Stimulated activated memory B cell treated with anti-CD40 and anti-IgM and Interleukin-4, amounts not matched to agents 10 μg/mL and 1 μg/mL and 100 μg/mL, for 72 hours (primary cell): ENCODE measurements at regions not wholly inside any gene's neighbourhood (a gene's known extent, or its start where the extent isn't known, plus 50 kb on each side); places are given as distances from the start of the nearest gene placed in this dataset.
"Not testable (repeated sequence)": the region's sequence is repeated elsewhere in the genome, so short reads cannot be mapped to it uniquely, and the experiment has no call there.

ENCODE experiments used
- ATAC-seq: fragments of 150-1000 bp; cut with Tn5 transposase; 2 replicates; pipeline ENCODE4 v1.10.0; 2021
- H3K27ac Mint-ChIP-seq: one replicate; pipeline ENCODE4 v1.8.0; 2022; ENCODE audit warnings: mild to moderate bottlenecking, mixed read lengths
- H3K27me3 Mint-ChIP-seq: one replicate; pipeline ENCODE4 v1.8.0; 2022; ENCODE audit warnings: mixed read lengths
- H3K36me3 Mint-ChIP-seq: one replicate; pipeline ENCODE4 v1.8.0; 2022; ENCODE audit warnings: mixed read lengths
- H3K4me1 Mint-ChIP-seq: one replicate; pipeline ENCODE4 v1.8.0; 2022; ENCODE audit warnings: mixed read lengths
- H3K4me3 Mint-ChIP-seq: one replicate; pipeline ENCODE4 v1.8.0; 2022; ENCODE audit warnings: mild to moderate bottlenecking, moderate library complexity, mixed read lengths
- H3K9me3 Mint-ChIP-seq: one replicate; pipeline ENCODE4 v1.8.0; 2022; ENCODE audit warnings: mixed read lengths

GRCh38 chr10:117830787-117831212, 215.9 kb downstream of the RAB11FIP2 start:
- H3K36me3 Mint-ChIP-seq: no peaks in the 10 kb centered on the region
- H3K4me3 Mint-ChIP-seq: peak overlapping the region; percentile 54
- H3K27me3 Mint-ChIP-seq: no peaks in the 10 kb centered on the region
- no peak for ATAC-seq
- H3K9me3 Mint-ChIP-seq: no peaks in the 10 kb centered on the region
- H3K4me1 Mint-ChIP-seq: peaks cover 9% of the 10 kb centered on the region
- H3K27ac Mint-ChIP-seq: no peak overlapping the region

DNA sequence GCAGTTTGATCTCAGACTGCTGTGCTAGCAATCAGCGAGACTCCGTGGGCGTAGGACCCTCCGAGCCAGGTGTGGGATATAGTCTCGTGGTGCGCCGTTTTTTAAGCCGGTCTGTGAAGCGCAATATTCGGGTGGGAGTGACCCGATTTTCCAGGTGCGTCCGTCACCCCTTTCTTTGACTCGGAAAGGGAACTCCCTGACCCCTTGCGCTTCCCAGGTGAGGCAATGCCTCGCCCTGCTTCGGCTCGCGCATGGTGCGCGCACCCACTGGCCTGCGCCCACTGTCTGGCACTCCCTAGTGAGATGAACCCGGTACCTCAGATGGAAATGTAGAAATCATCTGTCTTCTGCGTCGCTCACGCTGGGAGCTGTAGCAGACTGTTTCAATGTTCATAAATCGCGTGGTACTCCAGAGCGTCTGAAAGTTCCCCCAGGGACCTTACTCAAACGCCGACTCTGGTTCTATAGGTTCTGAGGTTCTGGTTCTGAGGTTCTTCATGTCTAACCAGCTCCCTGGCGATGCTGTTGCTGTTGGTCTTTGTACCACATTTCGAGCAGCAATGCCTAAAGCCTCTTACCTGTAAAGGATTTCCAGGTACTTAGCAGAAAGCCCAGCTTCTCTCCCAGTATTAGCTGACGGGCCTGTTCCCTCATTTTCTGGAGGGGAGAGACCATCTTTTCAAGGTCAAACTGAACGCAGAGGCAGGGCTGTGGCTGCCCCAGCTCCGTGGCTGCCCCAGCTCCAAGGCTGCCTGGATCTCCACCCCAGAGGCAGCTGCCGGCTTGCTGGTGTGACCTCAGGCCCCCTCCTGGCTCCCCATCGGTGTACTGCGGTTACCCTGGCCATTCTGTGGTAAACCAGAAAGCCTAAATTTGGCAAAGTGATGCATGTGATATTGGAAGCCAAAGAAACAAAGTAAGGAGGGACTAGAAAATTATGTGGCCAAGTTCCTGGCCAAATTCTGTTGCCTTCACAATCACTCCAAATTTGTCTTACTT, 207.9 kb downstream of the RAB11FIP2 start:
- not testable (repeated sequence) for H3K4me3 Mint-ChIP-seq, H3K4me1 Mint-ChIP-seq

GRCh38 chr10:117856426-117856825, 190.3 kb downstream of the RAB11FIP2 start:
- not testable (repeated sequence) for H3K36me3 Mint-ChIP-seq, H3K4me3 Mint-ChIP-seq, H3K4me1 Mint-ChIP-seq, H3K27me3 Mint-ChIP-seq, H3K27ac Mint-ChIP-seq, ATAC-seq, H3K9me3 Mint-ChIP-seq

More for the DNA sequence above, 207.9 kb downstream of the RAB11FIP2 start:
- H3K36me3 Mint-ChIP-seq, H3K9me3 Mint-ChIP-seq, H3K27ac Mint-ChIP-seq, ATAC-seq: not testable (repeated sequence)
- peaks cover 14% of the 10 kb centered on the region for H3K27me3 Mint-ChIP-seq

DNA sequence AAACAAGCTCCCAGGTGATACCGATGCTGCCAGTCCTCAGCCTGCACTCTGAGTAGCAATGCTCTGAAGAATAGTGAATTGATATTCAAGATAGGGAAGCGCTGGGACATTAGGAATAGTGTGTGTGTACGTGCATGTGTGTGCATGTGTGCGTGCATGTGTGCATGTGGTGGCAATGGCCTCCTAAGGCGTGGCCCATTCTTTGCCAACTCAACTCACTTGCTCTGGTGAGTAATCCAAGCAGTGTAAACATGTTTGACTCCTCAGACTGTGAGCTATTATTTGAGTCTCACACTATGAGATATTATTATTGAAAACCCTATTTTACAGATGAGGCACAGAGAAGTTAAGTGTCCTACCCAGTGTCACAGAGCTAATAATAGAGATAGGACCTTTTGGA, 186.6 kb downstream of the RAB11FIP2 start:
- no peaks in the 10 kb centered on the region for H3K36me3 Mint-ChIP-seq
- no peaks in the 10 kb centered on the region for H3K4me1 Mint-ChIP-seq
- H3K27ac Mint-ChIP-seq: no peak overlapping the region
- no peaks in the 10 kb centered on the region for H3K27me3 Mint-ChIP-seq
- no peak overlapping the region for H3K4me3 Mint-ChIP-seq
- no peak for ATAC-seq
- peaks cover 3% of the 10 kb centered on the region for H3K9me3 Mint-ChIP-seq

- no peaks in the 10 kb centered on the region for H3K9me3 Mint-ChIP-seq
- no peaks in the 10 kb centered on the region for H3K36me3 Mint-ChIP-seq
- H3K27ac Mint-ChIP-seq: no peak overlapping the region
- H3K4me1 Mint-ChIP-seq: no peaks in the 10 kb centered on the region
- H3K4me3 Mint-ChIP-seq: no peak overlapping the region
- H3K27me3 Mint-ChIP-seq: no peaks in the 10 kb centered on the region
- ATAC-seq: no peak
Measured at GRCh38 chr10:117860823-117861222, 185.9 kb downstream of the RAB11FIP2 start.

- Mint-ChIP-seq H3K27me3 (no peaks in the 10 kb centered on the region), H3K4me3 (no peak overlapping the region), H3K36me3 (no peaks in the 10 kb centered on the region), H3K27ac (no peak overlapping the region), H3K9me3 (no peaks in the 10 kb centered on the region), H3K4me1 (no peaks in the 10 kb centered on the region)
- ATAC-seq: no peak
Measured at GRCh38 chr10:117861329-117861728, 185.4 kb downstream of the RAB11FIP2 start.

GRCh38 chr10:117863771-117864170, 183.0 kb downstream of the RAB11FIP2 start:
- Mint-ChIP-seq H3K36me3 (no peaks in the 10 kb centered on the region), H3K27me3 (no peaks in the 10 kb centered on the region), H3K4me3 (no peak overlapping the region), H3K27ac (no peak overlapping the region), H3K4me1 (no peaks in the 10 kb centered on the region), H3K9me3 (no peaks in the 10 kb centered on the region)
- no peak for ATAC-seq

DNA sequence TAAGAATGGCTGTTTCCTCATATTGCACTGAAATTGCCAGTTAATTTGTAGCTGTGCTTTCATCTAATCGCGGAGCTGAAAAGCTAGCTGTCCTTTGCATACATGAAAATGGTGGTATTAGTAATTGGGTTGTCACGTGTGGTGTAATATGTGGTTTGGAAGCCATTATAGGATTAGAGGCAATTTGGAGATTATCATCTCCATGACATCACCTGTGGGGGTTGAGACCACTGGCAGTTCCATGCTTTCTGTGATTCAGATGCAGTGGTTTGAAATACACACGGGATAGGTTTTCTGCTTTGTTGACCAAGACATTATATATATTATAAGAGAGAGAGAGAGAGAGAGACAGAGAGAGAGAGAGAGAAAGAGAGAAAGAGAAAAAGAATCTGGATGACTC, 180.8 kb downstream of the RAB11FIP2 start:
- no peak overlapping the region for H3K27ac Mint-ChIP-seq
- H3K4me1 Mint-ChIP-seq: no peaks in the 10 kb centered on the region
- ATAC-seq: no peak
- H3K9me3 Mint-ChIP-seq: no peaks in the 10 kb centered on the region
- no peaks in the 10 kb centered on the region for H3K36me3 Mint-ChIP-seq
- no peaks in the 10 kb centered on the region for H3K27me3 Mint-ChIP-seq
- no peak overlapping the region for H3K4me3 Mint-ChIP-seq

DNA sequence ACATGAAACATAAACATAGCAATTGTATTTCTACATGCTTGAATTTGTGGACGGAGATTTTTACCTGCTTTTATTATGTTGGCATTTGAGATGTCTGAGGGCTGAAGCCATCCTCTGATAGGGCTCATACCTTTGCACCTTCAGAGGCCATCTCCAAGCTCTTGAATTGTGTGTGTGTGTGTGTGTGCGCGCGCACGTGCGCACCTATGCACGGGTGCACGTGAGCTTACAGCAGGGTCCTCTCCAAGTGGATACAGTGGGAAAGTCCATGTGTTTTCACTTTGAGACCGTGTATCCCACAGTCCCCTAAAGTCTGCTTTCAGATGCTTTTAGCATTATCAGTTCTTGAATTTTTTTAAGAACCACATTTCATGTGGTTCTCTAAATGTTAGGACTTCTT, 178.6 kb downstream of the RAB11FIP2 start:
- H3K27me3 Mint-ChIP-seq: no peaks in the 10 kb centered on the region
- ATAC-seq: no peak
- peaks cover 3% of the 10 kb centered on the region for H3K9me3 Mint-ChIP-seq
- no peaks in the 10 kb centered on the region for H3K36me3 Mint-ChIP-seq
- H3K4me1 Mint-ChIP-seq: no peaks in the 10 kb centered on the region
- no peak overlapping the region for H3K4me3 Mint-ChIP-seq
- no peak overlapping the region for H3K27ac Mint-ChIP-seq

- Mint-ChIP-seq H3K4me3 (no peak overlapping the region), H3K27ac (no peak overlapping the region), H3K9me3 (peaks cover 3% of the 10 kb centered on the region), H3K4me1 (no peaks in the 10 kb centered on the region), H3K27me3 (no peaks in the 10 kb centered on the region), H3K36me3 (no peaks in the 10 kb centered on the region)
- ATAC-seq: no peak
Measured at GRCh38 chr10:117875793-117876192, 170.9 kb downstream of the RAB11FIP2 start.

- no peaks in the 10 kb centered on the region for H3K27me3 Mint-ChIP-seq
- no peak for ATAC-seq
- H3K4me3 Mint-ChIP-seq: no peak overlapping the region
- H3K27ac Mint-ChIP-seq: no peak overlapping the region
- H3K9me3 Mint-ChIP-seq: peaks cover 3% of the 10 kb centered on the region
- H3K36me3 Mint-ChIP-seq: no peaks in the 10 kb centered on the region
- no peaks in the 10 kb centered on the region for H3K4me1 Mint-ChIP-seq
Measured at GRCh38 chr10:117876210-117876609, 170.5 kb downstream of the RAB11FIP2 start.

- H3K36me3 Mint-ChIP-seq: no peaks in the 10 kb centered on the region
- H3K4me3 Mint-ChIP-seq: no peak overlapping the region
- H3K4me1 Mint-ChIP-seq: no peaks in the 10 kb centered on the region
- no peaks in the 10 kb centered on the region for H3K27me3 Mint-ChIP-seq
- no peak overlapping the region for H3K27ac Mint-ChIP-seq
- no peak for ATAC-seq
- H3K9me3 Mint-ChIP-seq: no peaks in the 10 kb centered on the region
Measured at GRCh38 chr10:117878626-117879025, 168.1 kb downstream of the RAB11FIP2 start.

- no peaks in the 10 kb centered on the region for H3K36me3 Mint-ChIP-seq
- no peak overlapping the region for H3K27ac Mint-ChIP-seq
- no peaks in the 10 kb centered on the region for H3K27me3 Mint-ChIP-seq
- ATAC-seq: no peak
- H3K9me3 Mint-ChIP-seq: no peaks in the 10 kb centered on the region
- H3K4me3 Mint-ChIP-seq: no peak overlapping the region
- H3K4me1 Mint-ChIP-seq: no peaks in the 10 kb centered on the region
Measured at GRCh38 chr10:117884093-117884492, 162.6 kb downstream of the RAB11FIP2 start.

DNA sequence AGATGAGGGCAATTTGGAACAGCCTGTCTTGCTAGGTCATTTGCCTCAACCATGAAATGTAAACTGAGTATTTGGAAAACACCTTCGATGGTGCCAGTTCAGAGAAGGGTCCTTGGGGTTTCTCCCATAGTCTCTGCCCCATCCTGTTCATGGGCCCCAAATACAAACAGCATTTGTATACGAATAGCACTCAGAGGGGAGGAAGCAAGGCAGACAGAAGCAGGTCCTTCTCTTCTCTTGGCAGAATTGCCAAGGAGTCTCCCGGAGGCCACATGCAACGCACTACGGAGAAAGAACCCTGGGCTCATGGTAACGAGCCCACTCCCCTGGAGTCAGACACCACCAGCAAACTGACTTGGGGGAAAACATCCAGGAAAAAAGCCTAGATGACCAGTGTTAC, 162.1 kb downstream of the RAB11FIP2 start:
- Mint-ChIP-seq H3K36me3 (no peaks in the 10 kb centered on the region), H3K4me3 (no peak overlapping the region), H3K27me3 (no peaks in the 10 kb centered on the region), H3K27ac (no peak overlapping the region), H3K9me3 (no peaks in the 10 kb centered on the region), H3K4me1 (no peaks in the 10 kb centered on the region)
- ATAC-seq: no peak

- ATAC-seq: no peak
- Mint-ChIP-seq H3K27me3 (no peaks in the 10 kb centered on the region), H3K36me3 (no peaks in the 10 kb centered on the region), H3K4me3 (no peak overlapping the region), H3K27ac (no peak overlapping the region), H3K9me3 (no peaks in the 10 kb centered on the region), H3K4me1 (no peaks in the 10 kb centered on the region)
Measured at GRCh38 chr10:117885206-117885829, 161.4 kb downstream of the RAB11FIP2 start.

GRCh38 chr10:117886766-117887165, 160.0 kb downstream of the RAB11FIP2 start:
- no peak for ATAC-seq
- Mint-ChIP-seq H3K27me3 (no peaks in the 10 kb centered on the region), H3K9me3 (no peaks in the 10 kb centered on the region), H3K36me3 (no peaks in the 10 kb centered on the region), H3K4me3 (no peak overlapping the region), H3K27ac (no peak overlapping the region), H3K4me1 (no peaks in the 10 kb centered on the region)
